NCI-H82 (cell line): ENCODE measurements at regions not wholly inside any gene's neighbourhood (a gene's known extent, or its start where the extent isn't known, plus 50 kb on each side); places are given as distances from the start of the nearest gene placed in this dataset.
"Not testable (repeated sequence)": the region's sequence is repeated elsewhere in the genome, so short reads cannot be mapped to it uniquely, and the experiment has no call there.

Experiments used
- DNase-seq: peaks from one replicate; lab custom pipeline; 2025; lab: John Stamatoyannopoulos, UW

- no peak for DNase-seq
Observed at GRCh38 chr3:80978216-80978969, 783.1 kb downstream of the GBE1 start.

GRCh38 chr3:80970292-80970691, 791.2 kb downstream of the GBE1 start:
- DNase-seq, result no peak

GRCh38 chr3:80929576-80929975, 831.9 kb downstream of the GBE1 start:
- DNase-seq, result no peak

GRCh38 chr3:80914854-80915253, 846.6 kb downstream of the GBE1 start:
- no peak for DNase-seq

- DNase-seq, result no peak
Observed at GRCh38 chr3:80898211-80898610, 863.2 kb downstream of the GBE1 start.

GRCh38 chr3:80897005-80897404, 864.4 kb downstream of the GBE1 start:
- DNase-seq, result not testable (repeated sequence)

- no peak for DNase-seq
Observed at GRCh38 chr3:80890571-80890970, 870.9 kb downstream of the GBE1 start.

- no peak for DNase-seq
Observed at GRCh38 chr3:80889535-80889934, 871.9 kb downstream of the GBE1 start.

GRCh38 chr3:80870476-80871041, 890.9 kb downstream of the GBE1 start:
- DNase-seq, result no peak

- DNase-seq, result no peak
Observed at GRCh38 chr3:80855482-80855881, 906.0 kb downstream of the GBE1 start.

GRCh38 chr3:80836395-80836794, 925.0 kb downstream of the GBE1 start:
- no peak for DNase-seq

- no peak for DNase-seq
Observed at GRCh38 chr3:80807577-80807976, 953.9 kb downstream of the GBE1 start.

GRCh38 chr3:80806673-80807072, 954.8 kb downstream of the GBE1 start:
- DNase-seq, result no peak

GRCh38 chr3:80788914-80789313, 972.5 kb downstream of the GBE1 start:
- DNase-seq, result no peak

- DNase-seq, result no peak
Observed at GRCh38 chr3:80785875-80786274, 975.6 kb downstream of the GBE1 start.

- DNase-seq, result peak; percentile 7
Observed at GRCh38 chr3:80785475-80785874, 976.0 kb downstream of the GBE1 start.

GRCh38 chr3:80771085-80771484, 990.4 kb downstream of the GBE1 start:
- DNase-seq, result no peak

- no peak for DNase-seq
Observed at GRCh38 chr3:80770106-80771074, 991.1 kb downstream of the GBE1 start.

- no peak for DNase-seq
Observed at GRCh38 chr3:80769683-80770082, 991.8 kb downstream of the GBE1 start.

GRCh38 chr3:80767604-80768003, 993.8 kb downstream of the GBE1 start:
- no peak for DNase-seq

- DNase-seq, result no peak
Observed at GRCh38 chr3:80754969-80755368, 987.2 kb upstream of the ROBO1 start.

GRCh38 chr3:80753021-80753420, 985.2 kb upstream of the ROBO1 start:
- DNase-seq, result no peak

GRCh38 chr3:80750637-80751036, 982.8 kb upstream of the ROBO1 start:
- no peak for DNase-seq
